ENCODE measurements at regions not wholly inside any gene's neighbourhood (a gene's known extent, or its start where the extent isn't known, plus 50 kb on each side); places are given as distances from the start of the nearest gene placed in this dataset.

DNA sequence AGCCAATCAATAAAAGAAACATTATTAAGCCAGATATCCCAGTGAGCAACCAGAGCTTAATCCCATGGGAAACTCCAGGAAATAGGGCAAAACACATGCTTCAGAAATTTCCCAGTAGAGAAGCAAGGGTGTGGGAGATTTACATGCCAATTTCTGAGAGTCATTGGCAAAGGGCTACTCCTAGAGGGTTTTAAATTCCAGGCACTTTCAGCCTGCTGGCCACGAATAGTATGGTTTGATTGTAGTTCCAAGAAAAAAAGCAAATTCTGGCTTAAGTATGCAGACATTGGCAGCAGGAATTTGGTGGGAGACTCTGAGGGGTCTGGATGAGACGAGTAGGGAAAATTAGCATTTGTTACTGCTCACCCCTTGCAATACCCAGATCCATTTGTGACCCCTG, 402.1 kb upstream of the SUCLG2 start:
- Histone ChIP-seq H3K36me3 (no peaks in the 10 kb centered on the region), H3K4me1 (no peaks in the 10 kb centered on the region), H3K9me3 (replicated peaks) (no peaks in the 10 kb centered on the region), H3K4me3 (no peak overlapping the region), H3K27me3 (no peaks in the 10 kb centered on the region), H3K27ac (no peak overlapping the region)
- DNase-seq: no peak

DNA sequence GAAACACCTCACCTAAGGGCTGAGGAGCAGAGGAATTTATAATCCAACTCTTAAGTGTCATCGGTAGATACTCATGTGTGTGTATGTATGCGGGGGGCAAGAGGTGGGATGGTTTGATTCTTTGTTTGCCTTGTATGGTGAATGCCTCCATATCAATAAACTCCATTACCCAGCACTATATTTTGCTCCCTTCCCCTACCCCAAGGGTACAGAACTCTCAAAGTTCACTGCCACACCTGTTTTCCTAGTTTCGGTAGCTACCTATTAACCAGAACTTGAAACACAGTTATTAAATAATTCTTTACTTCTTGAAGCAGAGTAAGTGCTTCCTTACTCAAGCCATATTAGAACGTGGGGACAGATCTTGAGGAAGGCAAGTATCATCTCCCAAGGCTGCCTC, 400.8 kb upstream of the SUCLG2 start:
- no peaks in the 10 kb centered on the region for H3K4me1 ChIP-seq
- no peak overlapping the region for H3K27ac ChIP-seq
- no peaks in the 10 kb centered on the region for H3K27me3 ChIP-seq
- no peaks in the 10 kb centered on the region for H3K36me3 ChIP-seq
- H3K9me3 ChIP-seq (replicated peaks): no peaks in the 10 kb centered on the region
- no peak for DNase-seq
- H3K4me3 ChIP-seq: no peak overlapping the region

DNA sequence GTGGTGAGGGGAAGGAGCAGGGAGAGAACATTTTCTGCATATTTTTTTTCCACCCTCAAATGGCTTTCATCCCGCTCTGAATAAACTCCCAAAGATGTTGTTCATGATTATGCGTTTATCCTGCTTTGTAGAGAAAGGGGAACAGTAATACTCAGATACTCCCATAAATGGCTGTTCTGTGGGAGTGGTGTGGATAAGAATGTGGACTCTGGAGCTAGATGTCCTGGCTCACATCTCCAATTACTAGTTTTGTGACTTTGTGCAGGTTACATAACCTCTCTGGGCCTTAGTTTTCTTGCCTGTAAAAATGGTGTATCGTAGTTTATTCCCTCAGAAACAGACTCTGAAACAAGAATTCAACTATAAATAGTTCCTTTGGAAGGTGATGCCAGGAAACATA, 395.4 kb upstream of the SUCLG2 start:
- H3K9me3 ChIP-seq (replicated peaks): no peaks in the 10 kb centered on the region
- H3K36me3 ChIP-seq: no peaks in the 10 kb centered on the region
- no peak overlapping the region for H3K4me3 ChIP-seq
- H3K27ac ChIP-seq: no peak overlapping the region
- no peaks in the 10 kb centered on the region for H3K4me1 ChIP-seq
- no peak for DNase-seq
- no peaks in the 10 kb centered on the region for H3K27me3 ChIP-seq

DNA sequence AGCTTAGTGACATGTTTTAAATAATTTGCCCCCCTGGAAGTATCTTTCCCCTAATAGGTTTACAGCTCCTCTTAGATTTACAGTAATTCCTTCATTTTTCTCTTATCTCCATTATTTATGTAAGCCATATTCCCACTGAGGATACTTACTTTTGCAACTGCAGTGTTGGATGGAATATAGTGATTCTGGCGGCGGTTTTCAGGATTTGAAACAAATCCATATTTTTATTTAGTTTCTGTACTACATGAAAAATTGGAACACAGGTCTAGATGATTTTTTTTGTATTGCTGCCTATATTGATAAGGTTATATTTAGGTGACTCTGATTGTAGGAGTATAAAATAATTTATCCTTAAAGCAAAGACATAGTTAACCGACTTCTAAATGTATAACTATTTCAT, 391.6 kb upstream of the SUCLG2 start:
- Histone ChIP-seq H3K9me3 (replicated peaks) (no peaks in the 10 kb centered on the region), H3K4me1 (no peaks in the 10 kb centered on the region), H3K27ac (no peak overlapping the region), H3K36me3 (no peaks in the 10 kb centered on the region), H3K4me3 (no peak overlapping the region), H3K27me3 (no peaks in the 10 kb centered on the region)
- no peak for DNase-seq

DNA sequence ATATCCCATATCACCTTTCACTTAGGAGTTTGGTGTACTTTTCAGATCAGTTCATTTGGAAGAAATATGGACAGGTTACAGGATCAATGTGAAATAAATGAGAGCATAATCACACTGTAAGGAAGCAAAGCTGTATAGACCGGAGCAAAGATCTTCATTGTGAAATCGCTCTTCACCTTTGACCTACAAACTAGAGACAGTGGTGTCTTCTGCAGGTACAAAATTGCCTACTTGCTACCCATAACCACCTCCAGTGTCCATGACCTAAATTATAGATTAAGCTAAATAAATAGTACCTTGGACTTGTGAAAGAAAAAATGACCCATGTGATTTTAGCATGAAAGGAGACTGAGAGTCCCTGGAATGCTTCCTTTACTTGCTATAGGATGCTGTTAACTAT, 379.5 kb upstream of the SUCLG2 start:
- Histone ChIP-seq H3K9me3 (replicated peaks) (no peaks in the 10 kb centered on the region), H3K36me3 (no peaks in the 10 kb centered on the region), H3K4me1 (no peaks in the 10 kb centered on the region), H3K27me3 (no peaks in the 10 kb centered on the region), H3K4me3 (no peak overlapping the region), H3K27ac (no peak overlapping the region)
- no peak for DNase-seq

DNA sequence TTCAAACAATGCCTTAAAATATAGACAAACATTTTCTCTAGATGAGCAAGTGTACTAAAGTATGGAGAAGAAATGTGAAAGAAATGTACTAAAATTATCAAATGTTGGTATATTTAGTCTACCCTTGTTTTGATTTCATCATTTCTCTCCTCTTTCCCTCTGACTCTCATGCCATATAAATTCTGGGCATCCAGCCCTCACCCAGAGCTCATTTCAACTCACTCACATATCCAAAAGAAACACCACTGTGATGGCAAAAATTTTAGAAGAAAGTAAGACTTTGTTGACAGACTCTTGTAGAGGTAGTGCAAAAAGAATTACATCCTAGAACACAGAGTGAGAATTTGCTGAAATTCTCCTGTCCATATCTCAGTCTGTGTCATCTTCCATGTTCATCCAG, 377.8 kb upstream of the SUCLG2 start:
- H3K4me3 ChIP-seq: no peak overlapping the region
- no peak for DNase-seq
- no peak overlapping the region for H3K27ac ChIP-seq
- no peaks in the 10 kb centered on the region for H3K4me1 ChIP-seq
- H3K9me3 ChIP-seq (replicated peaks): no peaks in the 10 kb centered on the region
- H3K36me3 ChIP-seq: no peaks in the 10 kb centered on the region
- no peaks in the 10 kb centered on the region for H3K27me3 ChIP-seq

DNA sequence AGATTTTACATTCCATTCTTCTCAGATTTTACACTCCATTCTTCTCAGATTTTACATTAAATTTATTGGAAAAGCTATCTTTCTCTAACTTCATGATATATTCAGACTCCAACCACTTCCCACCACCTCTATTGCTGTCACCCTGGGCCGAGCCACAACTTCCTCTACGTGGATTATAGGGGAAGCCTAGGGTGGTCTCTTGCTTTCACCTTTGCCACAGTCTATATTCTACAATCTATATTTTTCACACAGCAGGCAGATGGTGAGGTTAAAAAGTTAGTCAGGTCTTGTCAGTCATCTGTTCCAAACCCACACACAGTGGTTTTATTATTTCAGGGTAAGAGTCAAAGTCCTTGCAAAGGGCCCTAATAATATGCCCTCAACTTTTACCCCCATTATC, 370.8 kb upstream of the SUCLG2 start:
- no peak for DNase-seq
- H3K4me3 ChIP-seq: no peak overlapping the region
- H3K9me3 ChIP-seq (replicated peaks): no peaks in the 10 kb centered on the region
- H3K4me1 ChIP-seq: no peaks in the 10 kb centered on the region
- no peak overlapping the region for H3K27ac ChIP-seq
- no peaks in the 10 kb centered on the region for H3K27me3 ChIP-seq
- H3K36me3 ChIP-seq: no peaks in the 10 kb centered on the region

DNA sequence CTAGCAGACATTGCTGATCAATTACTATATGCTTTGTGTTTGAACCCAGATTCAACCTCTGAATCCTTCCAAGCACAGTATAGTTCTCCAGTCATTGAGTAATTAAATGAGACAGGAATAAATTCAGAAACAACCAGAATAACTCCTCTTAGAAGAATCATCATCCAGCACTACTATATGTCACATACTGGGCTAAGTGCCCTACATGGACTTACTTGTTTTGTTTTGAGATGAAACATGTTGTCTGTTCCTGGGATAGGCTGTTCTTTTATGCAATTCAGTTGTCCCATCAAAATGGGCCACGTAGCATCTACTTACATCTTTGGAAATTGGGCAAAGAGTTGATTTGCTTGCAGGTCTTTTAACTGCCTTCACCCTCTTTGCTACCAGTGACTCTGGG, 365.5 kb upstream of the SUCLG2 start:
- H3K27ac ChIP-seq: no peak overlapping the region
- no peaks in the 10 kb centered on the region for H3K36me3 ChIP-seq
- no peak overlapping the region for H3K4me3 ChIP-seq
- no peaks in the 10 kb centered on the region for H3K27me3 ChIP-seq
- H3K9me3 ChIP-seq (replicated peaks): no peaks in the 10 kb centered on the region
- H3K4me1 ChIP-seq: no peaks in the 10 kb centered on the region
- no peak for DNase-seq

DNA sequence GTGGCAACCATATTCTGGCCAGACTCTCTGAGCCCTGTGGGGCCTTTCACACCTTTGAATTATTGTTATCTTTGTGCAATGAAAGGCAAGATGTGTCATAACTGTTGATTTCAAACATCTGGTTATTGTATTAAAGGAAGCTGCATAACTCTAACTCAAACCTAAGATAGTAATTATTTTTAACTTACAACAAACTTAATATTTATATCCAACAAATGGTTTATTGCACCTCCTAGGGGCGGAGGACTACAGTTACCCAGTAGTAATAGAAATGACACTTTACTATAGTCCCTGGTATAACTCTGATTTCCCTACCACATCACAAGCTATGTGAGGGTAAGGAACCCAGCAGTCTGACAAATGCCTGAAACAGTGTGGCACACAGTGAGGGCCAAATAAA, 363.9 kb upstream of the SUCLG2 start:
- no peak for DNase-seq
- Histone ChIP-seq H3K9me3 (replicated peaks) (no peaks in the 10 kb centered on the region), H3K27me3 (no peaks in the 10 kb centered on the region)

DNA sequence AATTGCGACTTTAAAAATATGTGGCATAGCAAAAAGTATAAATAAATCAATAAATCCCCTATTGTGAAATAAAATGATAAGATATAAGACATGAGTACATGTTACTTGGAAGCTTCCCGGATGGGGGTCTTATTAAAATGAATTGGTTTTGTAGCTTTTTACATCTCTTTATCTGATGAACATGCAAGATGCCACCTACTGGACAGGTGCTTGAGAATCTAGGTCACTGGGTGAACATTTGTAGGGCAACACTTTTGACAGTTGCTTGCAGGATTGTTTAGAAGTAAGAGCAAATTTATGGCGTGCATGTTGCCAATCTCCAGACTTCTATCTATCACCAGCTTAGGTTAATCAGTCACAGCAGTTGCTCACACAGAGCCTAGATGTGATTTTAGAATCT, 362.7 kb upstream of the SUCLG2 start:
- no peaks in the 10 kb centered on the region for H3K27me3 ChIP-seq
- H3K9me3 ChIP-seq (replicated peaks): no peaks in the 10 kb centered on the region
- no peaks in the 10 kb centered on the region for H3K4me1 ChIP-seq
- H3K27ac ChIP-seq: no peak overlapping the region
- no peak overlapping the region for H3K4me3 ChIP-seq
- no peak for DNase-seq
- no peaks in the 10 kb centered on the region for H3K36me3 ChIP-seq

More for the DNA sequence above, 363.9 kb upstream of the SUCLG2 start:
- Histone ChIP-seq H3K4me3 (no peak overlapping the region), H3K36me3 (no peaks in the 10 kb centered on the region), H3K4me1 (no peaks in the 10 kb centered on the region), H3K27ac (no peak overlapping the region)

DNA sequence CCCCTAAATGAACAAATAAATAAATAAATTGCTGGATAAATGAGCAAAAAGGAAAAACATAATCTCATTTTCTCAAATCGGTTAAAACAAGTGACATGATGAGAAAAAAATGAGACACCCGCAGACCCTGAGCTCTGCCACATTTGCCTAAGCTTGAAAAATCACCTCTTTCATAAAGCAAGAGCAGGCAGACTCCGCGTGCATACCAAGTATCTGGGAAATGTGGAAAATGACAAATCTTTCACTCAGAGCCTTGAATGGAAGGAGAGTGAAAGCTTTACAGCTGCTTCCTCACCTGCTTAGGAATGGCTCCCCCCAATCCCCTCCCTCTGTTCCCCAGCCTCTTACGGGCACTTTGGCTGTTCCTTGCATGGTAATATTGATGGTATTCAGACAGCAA, 355.5 kb upstream of the SUCLG2 start:
- no peak overlapping the region for H3K27ac ChIP-seq
- no peak for DNase-seq
- no peaks in the 10 kb centered on the region for H3K36me3 ChIP-seq
- no peak overlapping the region for H3K4me3 ChIP-seq
- no peaks in the 10 kb centered on the region for H3K27me3 ChIP-seq
- no peaks in the 10 kb centered on the region for H3K4me1 ChIP-seq
- no peaks in the 10 kb centered on the region for H3K9me3 ChIP-seq (replicated peaks)

DNA sequence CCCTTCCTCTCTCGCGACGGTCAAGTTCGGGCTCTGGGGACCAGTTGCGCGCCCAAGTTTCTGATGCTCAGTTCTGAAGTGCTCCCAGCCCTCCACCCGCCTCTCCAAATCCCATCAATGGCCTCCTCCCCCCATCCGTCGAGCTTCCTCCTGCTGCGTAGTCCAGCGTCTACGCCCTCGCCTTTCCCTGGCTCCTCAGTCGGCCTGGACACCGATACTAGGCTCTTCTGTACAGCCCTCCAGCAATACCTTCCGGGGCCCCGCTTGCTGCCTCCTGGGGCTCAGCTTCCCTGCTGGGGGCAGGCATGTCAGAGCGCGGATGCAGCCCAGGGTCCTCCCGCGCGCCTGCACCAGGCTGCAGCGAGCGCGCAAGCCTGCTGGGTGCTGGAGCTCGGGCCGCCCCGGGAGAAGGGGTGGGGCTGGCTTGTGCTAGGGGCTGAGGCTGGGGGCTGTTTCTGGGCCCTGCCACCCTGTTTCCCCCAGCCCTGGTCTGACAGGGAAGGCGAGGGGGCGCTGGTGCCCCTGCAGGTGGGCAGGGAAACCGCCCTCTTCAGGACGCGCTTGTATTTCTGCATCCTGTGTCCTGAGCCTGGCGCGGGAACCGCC, 353.3 kb upstream of the SUCLG2 start:
- no peak overlapping the region for H3K4me3 ChIP-seq
- no peak for DNase-seq

DNA sequence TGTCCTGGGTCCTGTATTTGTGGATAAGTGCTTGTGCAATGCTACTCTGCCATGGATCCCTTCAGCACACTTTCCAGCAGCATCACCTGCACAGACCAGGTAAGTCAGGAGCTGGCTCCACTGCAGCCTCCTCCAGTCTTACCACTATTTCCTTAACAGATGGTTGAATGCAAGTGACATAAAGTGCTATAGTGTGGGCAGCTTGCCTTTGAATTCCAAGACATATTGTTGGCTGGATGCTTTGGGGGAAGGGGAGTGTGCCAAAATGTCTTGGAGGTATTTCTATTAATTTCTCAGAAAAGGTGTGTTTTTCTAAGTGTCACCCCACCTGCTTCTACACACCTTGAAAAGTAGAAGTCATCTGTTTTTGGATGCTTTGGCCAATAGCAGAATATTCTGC, 352.2 kb upstream of the SUCLG2 start:
- Histone ChIP-seq H3K9me3 (replicated peaks) (no peaks in the 10 kb centered on the region), H3K27me3 (no peaks in the 10 kb centered on the region), H3K36me3 (no peaks in the 10 kb centered on the region), H3K4me3 (no peak overlapping the region), H3K4me1 (no peaks in the 10 kb centered on the region), H3K27ac (no peak overlapping the region)
- DNase-seq: no peak

More for the DNA sequence above, 353.3 kb upstream of the SUCLG2 start:
- no peaks in the 10 kb centered on the region for H3K36me3 ChIP-seq
- no peaks in the 10 kb centered on the region for H3K9me3 ChIP-seq (replicated peaks)
- H3K27ac ChIP-seq: no peak overlapping the region
- no peaks in the 10 kb centered on the region for H3K27me3 ChIP-seq
- no peaks in the 10 kb centered on the region for H3K4me1 ChIP-seq

DNA sequence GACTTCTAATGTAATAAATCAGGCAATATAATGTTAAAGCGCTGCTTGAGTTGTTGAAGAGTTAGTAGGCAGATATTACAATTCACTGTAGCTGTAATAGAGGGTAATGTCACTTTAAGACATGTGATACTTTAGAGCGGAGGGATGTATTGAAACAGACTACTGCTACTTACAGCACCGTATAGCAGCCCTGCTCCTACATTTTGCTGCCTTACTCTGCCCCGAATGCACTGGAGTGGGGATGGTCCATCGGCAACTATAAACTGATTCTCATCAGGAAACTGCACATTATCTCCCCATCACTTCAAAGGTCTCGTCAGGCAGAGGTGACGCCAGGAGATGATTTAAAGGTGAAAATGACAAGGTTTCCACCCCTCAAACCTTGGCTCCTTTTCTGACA, 349.7 kb upstream of the SUCLG2 start:
- no peaks in the 10 kb centered on the region for H3K9me3 ChIP-seq (replicated peaks)
- no peak for DNase-seq
- H3K36me3 ChIP-seq: no peaks in the 10 kb centered on the region
- no peak overlapping the region for H3K4me3 ChIP-seq
- H3K27me3 ChIP-seq: no peaks in the 10 kb centered on the region
- H3K27ac ChIP-seq: no peak overlapping the region
- no peaks in the 10 kb centered on the region for H3K4me1 ChIP-seq

DNA sequence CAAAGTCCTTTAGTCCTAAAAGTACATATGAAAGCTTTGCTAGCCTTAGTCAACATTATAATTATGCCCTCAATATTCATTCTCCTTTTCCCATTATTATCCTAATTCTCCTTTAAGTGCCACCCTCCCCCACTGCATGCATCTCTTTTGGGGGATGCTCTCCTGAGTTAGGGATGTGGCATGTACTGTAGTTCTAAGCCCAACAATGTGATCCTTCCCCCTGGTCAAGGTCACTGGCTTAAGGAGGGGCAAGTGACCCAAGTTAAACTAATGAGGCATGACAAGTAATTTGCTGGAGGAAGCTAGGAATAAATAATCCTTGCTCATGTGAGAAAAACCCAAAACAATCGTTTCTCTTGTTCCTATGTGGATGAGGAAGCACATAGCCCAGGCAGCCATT, 343.9 kb upstream of the SUCLG2 start:
- DNase-seq: no peak

DNA sequence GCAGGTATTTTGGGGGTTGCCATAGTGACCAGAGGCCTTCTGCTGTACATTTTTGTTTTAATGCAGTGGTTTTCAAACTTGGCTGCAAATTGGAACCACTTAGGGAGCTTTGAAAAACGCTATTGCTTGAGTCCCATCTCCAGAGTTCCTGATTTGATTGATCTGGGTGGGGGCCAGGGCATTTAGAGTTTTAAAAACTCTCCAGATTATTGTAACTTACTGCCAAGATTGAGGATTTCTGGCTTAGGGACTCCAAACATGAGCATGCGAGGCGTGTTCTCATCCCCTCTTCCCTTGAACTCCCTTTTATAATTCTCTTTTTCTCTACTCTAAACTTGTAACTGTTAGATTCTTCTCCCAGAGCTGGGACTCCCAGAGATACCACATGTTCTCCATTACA, 340.8 kb upstream of the SUCLG2 start:
- Histone ChIP-seq H3K27me3 (no peaks in the 10 kb centered on the region), H3K27ac (no peak overlapping the region), H3K9me3 (replicated peaks) (no peaks in the 10 kb centered on the region), H3K36me3 (no peaks in the 10 kb centered on the region), H3K4me3 (no peak overlapping the region), H3K4me1 (no peaks in the 10 kb centered on the region)
- no peak for DNase-seq

More for the DNA sequence above, 343.9 kb upstream of the SUCLG2 start:
- Histone ChIP-seq H3K27me3 (no peaks in the 10 kb centered on the region), H3K36me3 (no peaks in the 10 kb centered on the region), H3K4me1 (no peaks in the 10 kb centered on the region), H3K4me3 (no peak overlapping the region), H3K9me3 (replicated peaks) (no peaks in the 10 kb centered on the region), H3K27ac (no peak overlapping the region)

All from SJCRH30 (cell line).